H1 (cell line): ENCODE measurements at regions not wholly inside any gene's neighbourhood (a gene's known extent, or its start where the extent isn't known, plus 50 kb on each side); places are given as distances from the start of the nearest gene placed in this dataset.

ENCODE experiments used
- CTCF ChIA-PET: fragments of 300-600 bp; sonication (Branson Sonifier 250); formaldehyde crosslinking; loops from one replicate; lab custom pipeline; 2021; ENCODE audit not compliant: partially characterized antibody; lab: Charles Lee
- POLR2A ChIA-PET: fragments of 300-600 bp; sonication (Branson Sonifier 250); formaldehyde crosslinking; loops from one replicate; lab custom pipeline; 2021; ENCODE audit warnings: inconsistent platforms; ENCODE audit not compliant: partially characterized antibody; lab: Charles Lee
- DNase-seq, 2 experiments: peaks; one replicate each; pipeline versions ENCODE4 v3.0.0 to v3.0.0-alpha.2; 2010 to 2022; ENCODE audit warnings: low spot score in 2 of 2, low read depth in 1 of 2, mixed read lengths in 1 of 2
- FAIRE-seq: peaks from 2 replicates; lab custom pipeline; 2011; peaks lifted over from hg19 to GRCh38; lab: Jason Lieb, UNC
- H2AFZ ChIP-seq: 2 replicates; pipeline ENCODE4 v1.8.1; 2012; ENCODE audit warnings: low read length, inconsistent platforms
- H2AK5ac ChIP-seq: 2 replicates; pipeline ENCODE4 v1.6.1; 2013; ENCODE audit warnings: low read depth, low read length
- H2BK120ac ChIP-seq: replicated peaks from 2 replicates; pipeline ENCODE3; 2013; ENCODE audit warnings: low read depth, low read length, inconsistent platforms
- H2BK12ac ChIP-seq: 2 replicates; pipeline ENCODE4 v1.6.1; 2013; ENCODE audit warnings: low read depth, low read length
- H2BK15ac ChIP-seq: 2 replicates; pipeline ENCODE4 v1.6.1; 2013; ENCODE audit warnings: low read length
- H2BK20ac ChIP-seq: 2 replicates; pipeline ENCODE4 v1.6.1; 2013; ENCODE audit warnings: low read length
- H2BK5ac ChIP-seq: 2 replicates; pipeline ENCODE4 v1.6.1; 2013; ENCODE audit warnings: low read depth, low read length
- H3K14ac ChIP-seq: 2 replicates; pipeline ENCODE4 v1.6.1; 2013; ENCODE audit warnings: inconsistent platforms; ENCODE audit not compliant: insufficient read length
- H3K18ac ChIP-seq: 2 replicates; pipeline ENCODE4 v1.6.1; 2013; ENCODE audit warnings: low read length; ENCODE audit errors: extremely low read depth
- H3K23ac ChIP-seq: 2 replicates; pipeline ENCODE4 v1.6.1; 2013; ENCODE audit warnings: inconsistent platforms; ENCODE audit not compliant: insufficient read length
- H3K23me2 ChIP-seq: 2 replicates; pipeline ENCODE4 v1.6.1; 2013; ENCODE audit warnings: low read depth, low read length
- H3K27ac ChIP-seq: 2 replicates; pipeline ENCODE4 v1.6.1; 2011; ENCODE audit warnings: low read depth, low read length, inconsistent platforms
- H3K27me3 ChIP-seq, 4 experiments: replicated peaks in 1 of 4; 1 replicate in 1 of 4; 2 replicates in 3 of 4; pipeline versions ENCODE4 v1.6.1 to v1.8.1; 2011 to 2013; ENCODE audit warnings: low read length in 3 of 4, mild to moderate bottlenecking in 3 of 4, inconsistent platforms in 2 of 4, mixed read lengths in 2 of 4, moderate library complexity in 1 of 4; ENCODE audit not compliant: control insufficient read depth in 3 of 4, insufficient read depth in 3 of 4; ENCODE audit errors: extremely low read depth in 1 of 4
- H3K36me3 ChIP-seq, 4 experiments: 2 replicates each; pipeline versions ENCODE4 v1.6.1 to v1.8.1; 2011 to 2013; ENCODE audit warnings: mild to moderate bottlenecking in 4 of 4, low read length in 3 of 4, moderate library complexity in 2 of 4, control low read depth in 1 of 4, inconsistent platforms in 1 of 4; ENCODE audit not compliant: insufficient read depth in 4 of 4, control insufficient read depth in 2 of 4
- H3K4ac ChIP-seq: replicated peaks from 2 replicates; pipeline ENCODE3; 2013; ENCODE audit warnings: low read length, low read depth, mixed read lengths, inconsistent platforms; ENCODE audit not compliant: insufficient read length
- H3K4me1 ChIP-seq, 4 experiments: replicated peaks in 1 of 4; 1 replicate in 1 of 4; 2 replicates in 3 of 4; pipeline versions ENCODE4 v1.6.1 to v1.8.1; 2011 to 2013; ENCODE audit warnings: low read length in 3 of 4, inconsistent platforms in 2 of 4, mixed read lengths in 1 of 4; ENCODE audit not compliant: insufficient read depth in 4 of 4, control insufficient read depth in 3 of 4
- H3K4me2 ChIP-seq, 2 experiments: 2 replicates each; pipeline versions ENCODE4 v1.6.1 to v1.8.1; 2011 to 2013; ENCODE audit warnings: low read depth in 2 of 2, low read length in 2 of 2, control low read depth in 1 of 2, inconsistent platforms in 1 of 2, mild to moderate bottlenecking in 1 of 2; ENCODE audit not compliant: insufficient read depth in 1 of 2
- H3K4me3 ChIP-seq, 4 experiments: fragments of 200-600, 300-600 bp in 1 of 4; sonication (generic), shearing (Covaris generic), sonication (Bioruptor Twin) in 1 of 4; 2 replicates each; pipeline versions ENCODE4 v1.5.1 to v1.8.1; 2011 to 2016; ENCODE audit warnings: low read length in 4 of 4, low read depth in 3 of 4, control low read depth in 2 of 4, inconsistent platforms in 2 of 4, mild to moderate bottlenecking in 2 of 4, mixed read lengths in 1 of 4, moderate library complexity in 1 of 4; ENCODE audit not compliant: insufficient read depth in 2 of 4; ENCODE audit errors: extremely low read depth in 1 of 4
- H3K56ac ChIP-seq: replicated peaks from 2 replicates; pipeline ENCODE3; 2013; ENCODE audit warnings: low read depth, mild to moderate bottlenecking, mixed read lengths, low read length, inconsistent platforms; ENCODE audit not compliant: insufficient read length
- H3K79me1 ChIP-seq: 2 replicates; pipeline ENCODE4 v1.6.1; 2013; ENCODE audit warnings: low read depth, low read length, control low read depth
- H3K79me2 ChIP-seq, 2 experiments: 2 replicates each; pipeline versions ENCODE4 v1.6.1 to v1.8.1; 2012 to 2013; ENCODE audit warnings: low read length in 2 of 2, mild to moderate bottlenecking in 2 of 2, inconsistent platforms in 1 of 2; ENCODE audit not compliant: insufficient read depth in 2 of 2, control insufficient read depth in 1 of 2
- H3K9ac ChIP-seq, 4 experiments: replicated peaks in 1 of 4; 1 replicate in 1 of 4; 2 replicates in 3 of 4; pipeline versions ENCODE4 v1.6.1 to v1.8.1; 2011 to 2013; ENCODE audit warnings: low read depth in 3 of 4, low read length in 3 of 4, control low read depth in 2 of 4, mild to moderate bottlenecking in 2 of 4, moderate library complexity in 2 of 4, inconsistent platforms in 1 of 4; ENCODE audit errors: extremely low read depth in 1 of 4
- H3K9me3 ChIP-seq, 2 experiments: 2 replicates each; pipeline versions ENCODE4 v1.6.1 to v1.8.1; 2012 to 2013; ENCODE audit warnings: mild to moderate bottlenecking in 2 of 2, moderate library complexity in 2 of 2, control low read depth in 1 of 2, inconsistent platforms in 1 of 2, low read depth in 1 of 2, low read length in 1 of 2, mixed read lengths in 1 of 2; ENCODE audit not compliant: insufficient read depth in 2 of 2
- H4K20me1 ChIP-seq, 2 experiments: replicated peaks in 1 of 2; 2 replicates each; pipeline versions ENCODE3 to v1.8.1; 2011 to 2013; ENCODE audit warnings: inconsistent platforms in 2 of 2, low read length in 2 of 2, mild to moderate bottlenecking in 1 of 2; ENCODE audit not compliant: insufficient read depth in 2 of 2, control insufficient read depth in 1 of 2
- H4K5ac ChIP-seq: 2 replicates; pipeline ENCODE4 v1.6.1; 2013; ENCODE audit warnings: low read length, low read depth, mixed read lengths, inconsistent platforms; ENCODE audit not compliant: insufficient read length
- H4K8ac ChIP-seq: 2 replicates; pipeline ENCODE4 v1.8.0; 2013; ENCODE audit warnings: mild to moderate bottlenecking, moderate library complexity, low read length, inconsistent platforms; ENCODE audit not compliant: insufficient read depth; ENCODE audit errors: extremely low read depth
- H4K91ac ChIP-seq: replicated peaks from 2 replicates; pipeline ENCODE3; 2013; ENCODE audit warnings: low read length, mixed read lengths, inconsistent platforms; ENCODE audit not compliant: insufficient read length
- CHD1 ChIP-seq: IDR thresholded peaks from 2 replicates; pipeline ENCODE4 v1.6.1; 2012; ENCODE audit warnings: low read depth, low read length, improper control_type of control experiment
- CREB1 ChIP-seq: IDR thresholded peaks from 2 replicates; pipeline ENCODE4 v1.6.1; 2012; ENCODE audit warnings: inconsistent platforms
- EP300 ChIP-seq, 2 experiments: IDR thresholded peaks; 1 replicate in 1 of 2; 2 replicates in 1 of 2; pipeline ENCODE4 v1.6.1; 2011 to 2012; ENCODE audit warnings: low read depth in 2 of 2, low read length in 2 of 2, mild to moderate bottlenecking in 2 of 2, borderline replicate concordance in 1 of 2, inconsistent platforms in 1 of 2, moderate library complexity in 1 of 2
- EZH2 ChIP-seq: fragments of 200-600 bp; sonication (generic); IDR thresholded peaks from 2 replicates; pipeline ENCODE4 v1.7.1; 2012; ENCODE audit warnings: low read depth, mild to moderate bottlenecking, moderate library complexity, low read length, inconsistent platforms; ENCODE audit not compliant: severe bottlenecking
- GTF2F1 ChIP-seq: IDR thresholded peaks from 2 replicates; pipeline ENCODE4 v1.6.1; 2012; ENCODE audit warnings: low read depth, low read length, improper control_type of control experiment, borderline replicate concordance
- HDAC6 ChIP-seq: IDR thresholded peaks from one replicate; pipeline ENCODE4 v1.7.1; 2012; ENCODE audit warnings: low read depth, mild to moderate bottlenecking, inconsistent platforms, low read length, moderate library complexity
- KDM4A ChIP-seq: IDR thresholded peaks from one replicate; pipeline ENCODE4 v1.7.1; 2012; ENCODE audit warnings: low read depth, mild to moderate bottlenecking, moderate library complexity, low read length, inconsistent platforms; ENCODE audit not compliant: severe bottlenecking
- POU5F1 ChIP-seq: IDR thresholded peaks from 2 replicates; pipeline ENCODE4 v1.6.1; 2011; ENCODE audit warnings: low read depth, mild to moderate bottlenecking, low read length, moderate library complexity
- SP2 ChIP-seq: IDR thresholded peaks from 2 replicates; pipeline ENCODE4 v1.6.1; 2012; ENCODE audit warnings: mild to moderate bottlenecking, low read length, inconsistent platforms
- ZNF274 ChIP-seq: IDR thresholded peaks from 2 replicates; pipeline ENCODE4 v1.7.0; 2012; ENCODE audit warnings: low read length, borderline replicate concordance; ENCODE audit errors: extremely low read depth
- WGBS, 2 experiments: shearing (Covaris generic) in 1 of 2; methylation state at CpG; one replicate each; pipeline versions ENCODE4 v1.1.6 to v1.1.7; 2013 to 2015; ENCODE audit warnings: low lambda C conversion rate in 2 of 2, mixed read lengths in 2 of 2, inconsistent platforms in 1 of 2, low coverage in 1 of 2, missing lambda C conversion rate in 1 of 2; ENCODE audit not compliant: insufficient replicate concordance in 2 of 2, insufficient coverage in 1 of 2, insufficient read length in 1 of 2; ENCODE audit errors: extremely low coverage in 1 of 2, missing lambda C conversion rate in 1 of 2; 5-methylcytosine and 5-hydroxymethylcytosine counted together
- TF ChIP-seq, protein P1 (sequence below): IDR thresholded peaks from 2 replicates; pipeline ENCODE4 v1.6.1; 2012; ENCODE audit warnings: low read length, inconsistent platforms
- TF ChIP-seq, protein P2 (sequence below): IDR thresholded peaks from 2 replicates; pipeline ENCODE4 v1.6.1; 2011; ENCODE audit warnings: low read depth, mild to moderate bottlenecking, low read length; ENCODE audit not compliant: insufficient read depth
- TF ChIP-seq, protein P3 (sequence below): IDR thresholded peaks from 2 replicates; pipeline ENCODE4 v1.6.1; 2012; ENCODE audit warnings: inconsistent platforms

DNA sequence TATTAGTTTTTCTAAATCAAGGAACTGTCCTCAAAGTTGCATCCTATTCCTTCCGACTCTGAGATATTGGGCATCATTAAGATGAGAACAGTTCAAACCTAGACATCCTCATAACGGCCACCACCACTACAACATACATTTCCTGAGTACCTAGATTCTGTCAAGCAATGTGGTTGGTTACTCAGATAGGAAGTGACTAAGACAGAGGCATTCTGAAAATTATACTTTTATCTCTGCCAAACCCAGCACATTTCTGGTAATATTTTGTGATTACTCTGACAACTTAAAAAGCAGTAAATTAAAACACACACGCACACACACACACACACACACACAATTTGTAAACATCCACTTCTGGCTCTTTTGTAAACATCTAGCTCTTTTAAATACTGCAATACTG lies 291.2 kb upstream of the MEOX2 start:
- no peak overlapping the region for H2BK120ac ChIP-seq
- H3K18ac ChIP-seq, result no peak overlapping the region
- H3K36me3 ChIP-seq, result no peaks in the 10 kb centered on the region
- H3K23me2 ChIP-seq, result no peaks in the 10 kb centered on the region
- H3K4me3 ChIP-seq, result no peak overlapping the region
- H4K91ac ChIP-seq, result no peak overlapping the region
- H3K23ac ChIP-seq, result no peak overlapping the region
- ChIA-PET POLR2A (no interaction called here), CTCF (no interaction called here)
- H3K9me3 ChIP-seq, result no peaks in the 10 kb centered on the region
- no peak for DNase-seq
- H3K27me3 ChIP-seq, result peaks cover 0 to 1% (median 0%) of the 10 kb centered on the region in 4 experiments; a peak in 1 of 7 replicates
- H3K79me2 ChIP-seq, result no peaks in the 10 kb centered on the region
- no peak overlapping the region for H2BK20ac ChIP-seq
- no peak overlapping the region for H3K14ac ChIP-seq
- no peak overlapping the region for H4K5ac ChIP-seq
- no peak overlapping the region for H3K27ac ChIP-seq
- no peak overlapping the region for H3K4ac ChIP-seq
- H4K8ac ChIP-seq, result no peak overlapping the region
- H2BK15ac ChIP-seq, result no peak overlapping the region
- no peak overlapping the region for H3K56ac ChIP-seq
- no peaks in the 10 kb centered on the region for H3K79me1 ChIP-seq
- H2AK5ac ChIP-seq, result no peak overlapping the region
- H2BK5ac ChIP-seq, result no peak overlapping the region
- H2AFZ ChIP-seq, result no peak overlapping the region
- H3K9ac ChIP-seq, result no peak overlapping the region
- no peak overlapping the region for H3K4me2 ChIP-seq
- no peak overlapping the region for H2BK12ac ChIP-seq
- no peaks in the 10 kb centered on the region for H4K20me1 ChIP-seq
- no peaks in the 10 kb centered on the region for H3K4me1 ChIP-seq
- FAIRE-seq, result no peak
- WGBS, 2 experiments, result 88% methylated on average over 3 of the region's 3 CpGs; no CpG with 5 or more reads in 1 of the 2 experiments
- TF ChIP-seq, protein P1, sequence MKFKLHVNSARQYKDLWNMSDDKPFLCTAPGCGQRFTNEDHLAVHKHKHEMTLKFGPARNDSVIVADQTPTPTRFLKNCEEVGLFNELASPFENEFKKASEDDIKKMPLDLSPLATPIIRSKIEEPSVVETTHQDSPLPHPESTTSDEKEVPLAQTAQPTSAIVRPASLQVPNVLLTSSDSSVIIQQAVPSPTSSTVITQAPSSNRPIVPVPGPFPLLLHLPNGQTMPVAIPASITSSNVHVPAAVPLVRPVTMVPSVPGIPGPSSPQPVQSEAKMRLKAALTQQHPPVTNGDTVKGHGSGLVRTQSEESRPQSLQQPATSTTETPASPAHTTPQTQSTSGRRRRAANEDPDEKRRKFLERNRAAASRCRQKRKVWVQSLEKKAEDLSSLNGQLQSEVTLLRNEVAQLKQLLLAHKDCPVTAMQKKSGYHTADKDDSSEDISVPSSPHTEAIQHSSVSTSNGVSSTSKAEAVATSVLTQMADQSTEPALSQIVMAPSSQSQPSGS, result no peak
- TF ChIP-seq SP2 (no peak), ZNF274 (no peak), EP300 (IDR thresholded peaks at IDR 0.05; ENCODE audit: borderline replicate concordance in 1 of 2, low read depth in 2 of 2, low read length in 2 of 2) (no peak), KDM4A (no peak), CREB1 (no peak), POU5F1 (no peak), CHD1 (no peak), GTF2F1 (no peak), EZH2 (no peak), HDAC6 (no peak)
- TF ChIP-seq, protein P2, sequence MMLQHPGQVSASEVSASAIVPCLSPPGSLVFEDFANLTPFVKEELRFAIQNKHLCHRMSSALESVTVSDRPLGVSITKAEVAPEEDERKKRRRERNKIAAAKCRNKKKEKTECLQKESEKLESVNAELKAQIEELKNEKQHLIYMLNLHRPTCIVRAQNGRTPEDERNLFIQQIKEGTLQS, result no peak
- TF ChIP-seq, protein P3, sequence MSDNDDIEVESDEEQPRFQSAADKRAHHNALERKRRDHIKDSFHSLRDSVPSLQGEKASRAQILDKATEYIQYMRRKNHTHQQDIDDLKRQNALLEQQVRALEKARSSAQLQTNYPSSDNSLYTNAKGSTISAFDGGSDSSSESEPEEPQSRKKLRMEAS, result no peak
